22Rv1 (cell line): ENCODE measurements at regions not wholly inside any gene's neighbourhood (a gene's known extent, or its start where the extent isn't known, plus 50 kb on each side); places are given as distances from the start of the nearest gene placed in this dataset.

ENCODE experiments used
- H3K27ac ChIP-seq: fragments of 450-650 bp; 2 replicates; pipeline ENCODE4 v1.5.1; 2017
- ZFX ChIP-seq: fragments of 450-650 bp; IDR thresholded peaks from 2 replicates; pipeline ENCODE4 v1.6.1; 2017; ENCODE audit warnings: antibody characterized with exemption, borderline replicate concordance
- TF ChIP-seq, protein P1 (sequence below): fragments of 450-650 bp; IDR thresholded peaks from 2 replicates; pipeline ENCODE4 v1.5.1; 2017; ENCODE audit warnings: mild to moderate bottlenecking

DNA sequence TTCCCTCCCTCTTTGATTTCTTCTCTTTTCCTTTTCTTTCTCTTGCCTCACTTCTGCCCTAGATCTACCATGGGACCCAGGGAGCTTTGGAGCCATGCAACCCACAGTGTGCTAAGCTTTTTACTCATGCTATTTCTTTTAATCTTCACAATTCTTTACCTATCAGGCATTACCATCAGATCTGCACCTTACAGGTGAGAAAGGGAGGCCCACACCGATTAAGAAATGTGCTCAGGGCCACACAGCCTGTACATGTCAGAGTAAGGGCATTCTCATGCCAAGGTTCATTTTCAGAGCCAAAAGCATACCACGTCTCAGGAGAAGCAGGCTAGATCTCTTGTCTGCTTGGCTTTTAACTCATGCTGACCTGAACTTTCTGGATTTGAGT lies 161.9 kb downstream of the RPIA start:
- TF ChIP-seq, protein P1, sequence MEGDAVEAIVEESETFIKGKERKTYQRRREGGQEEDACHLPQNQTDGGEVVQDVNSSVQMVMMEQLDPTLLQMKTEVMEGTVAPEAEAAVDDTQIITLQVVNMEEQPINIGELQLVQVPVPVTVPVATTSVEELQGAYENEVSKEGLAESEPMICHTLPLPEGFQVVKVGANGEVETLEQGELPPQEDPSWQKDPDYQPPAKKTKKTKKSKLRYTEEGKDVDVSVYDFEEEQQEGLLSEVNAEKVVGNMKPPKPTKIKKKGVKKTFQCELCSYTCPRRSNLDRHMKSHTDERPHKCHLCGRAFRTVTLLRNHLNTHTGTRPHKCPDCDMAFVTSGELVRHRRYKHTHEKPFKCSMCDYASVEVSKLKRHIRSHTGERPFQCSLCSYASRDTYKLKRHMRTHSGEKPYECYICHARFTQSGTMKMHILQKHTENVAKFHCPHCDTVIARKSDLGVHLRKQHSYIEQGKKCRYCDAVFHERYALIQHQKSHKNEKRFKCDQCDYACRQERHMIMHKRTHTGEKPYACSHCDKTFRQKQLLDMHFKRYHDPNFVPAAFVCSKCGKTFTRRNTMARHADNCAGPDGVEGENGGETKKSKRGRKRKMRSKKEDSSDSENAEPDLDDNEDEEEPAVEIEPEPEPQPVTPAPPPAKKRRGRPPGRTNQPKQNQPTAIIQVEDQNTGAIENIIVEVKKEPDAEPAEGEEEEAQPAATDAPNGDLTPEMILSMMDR: no peak
- TF ChIP-seq ZFX: no peak
- H3K27ac ChIP-seq: no peak overlapping the region

DNA sequence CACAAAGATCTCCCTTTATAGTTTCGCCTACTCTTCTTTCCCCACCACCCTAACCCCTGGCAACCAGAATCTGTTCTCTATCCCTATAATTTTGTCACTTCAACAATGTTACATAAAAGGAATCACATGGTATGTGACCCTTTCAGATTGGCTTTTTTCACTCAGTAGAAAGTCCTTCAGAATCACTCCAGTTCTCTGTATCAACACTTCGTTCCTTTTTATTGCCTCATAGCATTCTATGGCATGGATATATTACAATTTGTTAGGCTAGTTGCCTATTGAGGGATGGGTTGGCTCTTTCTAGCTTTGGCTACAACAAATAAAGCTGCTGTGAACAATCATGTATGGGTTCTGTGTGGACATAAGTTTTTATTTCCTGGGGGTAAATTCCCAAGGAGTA lies 163.1 kb downstream of the RPIA start:
- TF ChIP-seq, protein P1: no peak
- no peak for TF ChIP-seq ZFX

DNA sequence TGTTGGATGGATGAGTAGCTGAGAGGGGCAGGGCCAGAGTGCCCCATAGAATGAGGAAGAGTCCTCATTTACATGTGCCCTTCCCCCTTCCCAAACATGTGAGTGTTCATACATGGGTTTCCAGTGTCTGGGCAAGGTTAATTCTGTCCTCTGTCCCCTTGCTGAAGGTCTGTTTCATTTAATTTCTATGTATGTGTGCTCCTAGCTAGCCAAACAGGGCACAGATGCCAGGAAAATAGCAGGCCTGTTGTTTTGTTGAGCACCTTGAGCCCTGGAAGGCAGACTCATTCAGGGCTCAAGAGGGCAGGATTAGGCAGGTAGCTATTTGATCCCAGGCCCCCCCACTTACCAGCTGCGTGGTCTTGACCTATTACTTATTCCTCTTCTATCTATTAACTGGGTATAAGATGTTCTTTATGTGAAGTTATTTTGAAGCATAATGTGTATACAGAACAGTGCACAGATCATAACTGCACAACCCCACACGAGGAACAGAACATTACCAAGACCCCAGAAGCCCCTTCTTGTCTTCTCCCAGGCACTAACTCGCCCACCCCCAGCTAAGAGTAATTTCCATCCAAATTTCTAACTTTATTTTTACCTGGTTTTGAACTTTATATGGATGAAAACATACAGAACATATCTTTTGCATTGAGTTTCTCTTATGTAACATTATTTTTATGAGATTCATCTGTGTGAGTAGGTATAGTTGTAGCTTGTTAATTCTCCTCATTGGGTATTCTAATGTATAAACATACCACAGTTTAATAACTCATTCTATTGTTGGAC lies 164.3 kb downstream of the RPIA start:
- no peak overlapping the region for H3K27ac ChIP-seq

More for the DNA sequence above, 163.1 kb downstream of the RPIA start:
- H3K27ac ChIP-seq: no peak overlapping the region

GRCh38 chr2:88856409-88857135 lies 165.1 kb downstream of the RPIA start:
- H3K27ac ChIP-seq: no peak overlapping the region
- TF ChIP-seq, protein P1: no peak
- TF ChIP-seq ZFX: no peak

More for the DNA sequence above, 164.3 kb downstream of the RPIA start:
- no peak for TF ChIP-seq ZFX
- TF ChIP-seq, protein P1: no peak

GRCh38 chr2:88857274-88857741 lies 165.8 kb downstream of the RPIA start:
- H3K27ac ChIP-seq: no peak overlapping the region
- TF ChIP-seq, protein P1: no peak

DNA sequence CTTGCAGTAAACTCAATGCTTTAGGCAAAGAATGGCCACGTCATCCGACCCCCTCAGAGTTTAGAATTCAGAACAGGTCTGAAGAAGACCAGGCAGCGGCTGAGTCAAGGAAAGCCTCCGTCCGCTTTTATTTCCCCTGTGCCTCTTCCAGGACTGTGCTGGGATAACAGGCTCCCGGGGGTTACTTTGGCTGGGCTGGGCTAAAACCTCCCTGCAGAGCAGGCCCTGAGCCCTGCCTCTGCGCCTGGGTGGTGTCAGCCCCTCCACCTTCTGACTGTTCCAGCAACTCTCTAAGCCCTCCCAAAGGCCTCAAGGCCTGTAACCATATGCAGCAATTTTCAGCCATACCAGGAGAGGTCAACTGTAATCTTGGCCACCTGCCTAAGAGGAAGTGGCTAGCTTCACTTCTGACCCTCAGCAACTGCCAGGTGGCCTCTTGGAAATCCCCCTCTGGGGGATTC lies 166.5 kb downstream of the RPIA start:
- TF ChIP-seq, protein P1: no peak
- no peak for TF ChIP-seq ZFX
- no peak overlapping the region for H3K27ac ChIP-seq

- no peak overlapping the region for H3K27ac ChIP-seq
- TF ChIP-seq ZFX: no peak
- TF ChIP-seq, protein P1: no peak
Measured at GRCh38 chr2:88859461-88859860, 168.0 kb downstream of the RPIA start.
